ENCODE measurements at regions not wholly inside any gene's neighbourhood (a gene's known extent, or its start where the extent isn't known, plus 50 kb on each side); places are given as distances from the start of the nearest gene placed in this dataset.

DNA sequence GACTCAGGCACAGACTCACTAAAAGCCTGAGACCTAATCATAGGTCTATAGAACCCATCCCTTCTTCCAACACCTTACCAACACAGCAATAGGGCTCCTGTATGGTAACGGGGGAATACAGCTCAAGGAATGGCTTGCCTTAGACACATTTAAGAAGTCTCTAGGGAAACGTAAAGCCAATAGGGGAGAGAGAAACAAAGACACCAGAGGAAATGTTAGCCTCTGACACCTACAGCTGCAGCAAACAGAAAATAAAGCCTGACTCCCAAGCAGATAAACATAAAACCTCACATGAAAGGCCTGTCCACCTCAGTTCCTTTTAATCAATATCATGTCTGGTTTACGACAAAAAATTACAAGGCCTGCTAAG is 51.1 kb upstream of the NCOA1 start:
- DNase-seq: no peak

DNA sequence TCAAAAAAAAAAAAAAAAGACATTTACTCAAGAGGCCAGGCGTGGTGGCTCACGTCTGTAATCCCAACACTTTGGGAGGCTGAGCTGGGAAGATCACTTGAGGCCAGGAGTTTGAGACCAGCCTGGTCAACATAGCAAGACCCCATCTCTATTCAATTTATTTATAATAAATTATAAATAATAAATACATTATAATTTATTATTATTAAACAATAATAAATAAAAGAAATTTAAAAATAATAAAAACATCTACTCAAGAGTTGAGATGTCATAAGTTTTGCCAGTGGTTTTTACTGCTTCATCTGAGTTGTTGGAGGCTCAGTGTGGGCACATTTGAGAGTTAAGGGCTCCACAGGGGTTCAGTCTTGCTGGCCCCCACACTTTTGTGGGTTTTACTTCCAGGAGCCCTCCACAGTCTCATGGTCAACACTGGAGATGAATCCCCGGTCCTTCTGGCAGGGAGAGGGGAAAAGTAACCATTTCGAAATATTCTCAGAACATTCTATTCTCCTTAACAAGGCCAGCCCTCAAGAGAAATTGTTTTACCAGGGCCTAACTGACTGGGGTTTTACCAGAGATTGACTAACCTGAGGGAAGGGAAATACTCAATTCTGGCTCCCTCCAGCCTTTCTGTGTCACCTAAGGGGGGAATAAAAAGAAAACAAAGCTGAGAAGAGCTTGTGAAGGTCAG is 51.6 kb upstream of the NCOA1 start:
- DNase-seq: no peak

DNA sequence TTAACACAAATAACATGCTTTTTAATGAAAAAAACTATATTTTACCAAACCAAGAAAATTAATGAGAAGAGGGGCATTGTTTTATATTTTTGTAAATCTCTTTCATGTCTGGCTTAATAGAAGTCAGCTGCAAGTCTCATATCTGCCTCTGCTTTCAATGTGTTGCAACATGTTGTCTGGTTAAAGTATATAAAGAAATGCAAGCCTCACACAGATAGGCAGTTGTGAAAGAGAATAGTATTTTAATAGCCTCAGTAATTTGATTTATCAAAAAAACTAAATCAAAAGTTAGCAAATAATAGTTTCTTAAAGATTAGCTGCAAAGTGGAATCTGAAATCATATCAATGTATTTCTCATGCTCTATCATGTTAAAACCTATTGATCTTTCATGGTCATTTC is 52.9 kb upstream of the NCOA1 start:
- DNase-seq: no peak

DNA sequence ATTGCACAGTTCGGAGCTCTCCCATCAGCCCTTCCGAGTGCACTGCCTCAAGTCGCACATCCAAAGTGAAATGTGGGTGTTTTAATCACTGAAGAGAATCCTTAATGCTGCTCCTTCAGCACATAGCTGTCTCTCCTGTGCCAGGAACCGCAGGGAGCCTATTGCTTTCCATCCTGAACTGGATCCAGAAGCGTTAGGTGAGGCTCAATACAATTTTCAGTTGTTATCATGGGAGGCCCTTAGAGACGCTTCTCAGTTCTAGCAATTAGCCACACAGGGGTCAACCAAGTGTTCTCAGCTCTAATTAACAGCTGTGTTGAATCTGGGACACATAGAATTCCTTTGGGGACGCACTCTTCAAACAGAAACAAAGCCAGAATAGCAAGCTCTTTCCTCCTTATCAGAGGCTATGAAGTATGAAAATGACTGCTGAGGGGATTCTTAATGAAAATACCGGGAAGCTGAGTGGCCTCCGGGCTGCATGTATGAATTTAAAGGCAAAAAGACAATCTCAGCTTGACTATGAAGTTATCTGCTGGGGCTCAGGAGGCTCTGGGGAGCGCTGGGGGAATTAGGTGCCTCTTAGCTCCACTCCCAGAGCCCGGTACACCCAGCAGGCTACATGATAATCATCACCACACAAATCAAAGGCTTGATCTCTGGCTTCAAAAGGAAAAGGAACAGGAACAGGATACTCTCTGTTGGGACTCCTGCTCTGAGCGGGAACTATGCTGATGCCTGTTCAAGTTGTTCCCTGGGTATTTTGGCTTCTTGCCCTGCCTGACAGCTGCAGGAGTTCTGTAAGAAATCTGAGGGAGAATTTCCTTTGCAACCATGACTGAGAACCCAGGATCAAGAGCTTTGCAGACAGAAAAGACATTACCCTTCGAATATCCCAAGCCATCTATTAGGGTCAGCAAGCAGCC is 55.4 kb upstream of the NCOA1 start:
- DNase-seq: peak; percentile 34

DNA sequence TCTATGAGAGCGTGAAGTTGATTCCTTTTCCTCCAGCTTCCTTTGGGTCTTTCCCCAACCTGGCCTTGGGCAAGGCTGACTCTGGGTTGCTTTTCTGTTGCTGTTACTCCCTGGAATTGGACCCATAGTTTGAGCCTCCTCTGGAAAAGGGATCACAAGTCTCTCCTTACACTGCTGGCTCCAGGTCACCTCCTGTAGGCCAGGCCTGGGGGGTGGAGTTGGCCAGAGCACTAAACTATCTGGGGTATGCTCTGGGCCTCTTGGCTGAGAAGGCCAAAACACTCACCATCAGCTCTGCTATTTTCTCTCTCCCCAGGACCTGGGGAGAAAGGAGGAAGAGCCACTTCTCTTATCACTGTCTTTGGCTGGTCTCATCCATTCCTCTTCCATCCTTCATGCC is 56.5 kb upstream of the NCOA1 start:
- no peak for DNase-seq

DNA sequence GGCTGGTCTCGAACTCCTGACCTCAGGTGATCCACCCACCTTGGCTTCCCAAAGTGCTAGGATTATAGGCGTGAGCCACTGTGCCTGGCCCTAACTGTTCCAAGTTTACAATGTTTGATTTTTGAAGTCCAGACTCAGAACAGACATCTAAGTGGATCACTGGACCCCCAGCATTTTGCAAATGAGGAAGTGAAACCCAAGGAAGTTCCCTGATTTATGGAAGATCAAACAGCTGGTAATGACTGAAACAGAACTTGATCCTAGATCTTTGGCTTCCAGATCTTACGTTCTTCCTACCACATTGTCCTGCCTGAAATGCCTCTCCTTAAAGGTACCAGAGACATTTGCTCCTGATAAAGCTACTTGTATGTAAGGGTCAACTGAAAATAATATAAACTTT is 58.3 kb upstream of the NCOA1 start:
- DNase-seq: no peak

DNA sequence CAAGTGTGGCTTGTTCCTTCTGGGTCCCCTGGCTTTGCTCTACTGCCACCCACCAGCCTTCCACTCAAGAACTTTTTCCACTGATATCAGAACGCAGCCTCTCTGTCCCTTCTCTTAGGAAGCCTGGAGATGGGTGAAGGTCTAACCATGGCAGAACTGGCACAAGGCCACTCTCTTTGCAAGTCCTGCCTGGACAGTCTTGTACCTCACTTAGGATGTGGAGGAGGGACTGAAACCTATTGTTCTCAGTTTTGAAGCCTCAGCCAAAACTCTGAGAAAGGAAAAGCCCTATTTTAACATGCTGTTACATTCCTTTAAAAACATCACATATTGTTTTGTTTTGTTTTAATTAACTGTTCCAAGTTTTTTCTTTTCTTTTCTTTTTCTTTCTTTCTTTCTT is 58.9 kb upstream of the NCOA1 start:
- DNase-seq: no peak

DNA sequence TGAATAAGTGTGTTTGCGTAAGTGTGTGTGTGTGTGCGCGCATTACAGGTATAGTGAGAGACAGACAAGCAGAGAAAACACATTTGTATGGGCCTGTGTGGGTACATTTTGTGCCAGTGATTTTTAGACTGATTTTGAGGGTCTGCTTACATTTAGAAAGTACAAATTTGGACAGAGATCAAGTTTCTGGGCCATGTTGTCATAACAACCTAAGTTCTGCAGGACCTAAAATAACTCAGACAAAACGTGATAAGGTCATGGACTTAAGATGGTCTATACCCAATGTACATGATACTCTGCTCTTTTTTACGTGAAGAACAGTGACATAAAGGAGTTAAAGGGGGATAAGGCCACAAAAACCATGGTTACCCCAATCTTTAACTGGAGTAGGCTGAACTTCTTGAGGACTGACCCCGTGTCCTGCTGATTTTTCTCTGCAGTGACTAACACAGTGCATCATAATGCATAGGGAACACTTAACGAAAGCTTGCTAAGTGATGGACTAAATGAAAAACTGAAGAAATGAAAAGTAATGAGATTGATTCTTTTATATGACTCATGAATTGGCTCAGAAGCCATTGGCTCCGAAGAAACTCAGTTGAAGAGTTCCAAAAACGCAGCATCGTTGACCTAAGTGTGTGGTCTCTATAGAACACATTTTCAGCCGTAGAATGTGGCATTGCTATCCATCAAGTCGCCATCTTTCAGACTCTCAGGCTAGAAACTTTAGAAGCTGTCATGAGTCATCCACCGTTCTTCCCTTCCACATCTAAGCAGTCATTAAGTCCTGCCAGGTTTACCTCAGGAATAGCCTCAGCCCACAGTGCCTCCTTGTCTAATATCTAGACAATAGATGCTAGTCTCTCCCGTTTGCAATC is 61.6 kb upstream of the NCOA1 start:
- DNase-seq: no peak

DNA sequence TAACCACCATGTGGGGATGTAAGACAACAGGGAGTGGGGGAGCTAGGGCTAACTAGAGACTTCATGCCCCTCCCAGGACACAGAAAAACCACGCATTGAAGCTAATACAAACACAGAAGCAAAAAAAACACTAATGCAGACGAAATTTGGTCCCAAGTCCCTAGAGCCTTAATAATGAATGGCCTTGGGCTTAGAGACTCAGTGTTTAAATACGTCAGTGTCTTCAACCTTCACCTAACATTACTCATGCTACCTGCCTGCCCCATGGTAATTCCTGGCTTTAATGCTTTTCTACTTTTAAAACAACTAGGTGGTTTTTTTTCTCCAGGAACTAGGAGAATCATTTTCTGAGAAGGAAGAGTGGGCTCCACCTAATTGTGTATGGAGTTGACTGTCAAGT is 64.1 kb upstream of the ITSN2 start:
- no peak for DNase-seq

DNA sequence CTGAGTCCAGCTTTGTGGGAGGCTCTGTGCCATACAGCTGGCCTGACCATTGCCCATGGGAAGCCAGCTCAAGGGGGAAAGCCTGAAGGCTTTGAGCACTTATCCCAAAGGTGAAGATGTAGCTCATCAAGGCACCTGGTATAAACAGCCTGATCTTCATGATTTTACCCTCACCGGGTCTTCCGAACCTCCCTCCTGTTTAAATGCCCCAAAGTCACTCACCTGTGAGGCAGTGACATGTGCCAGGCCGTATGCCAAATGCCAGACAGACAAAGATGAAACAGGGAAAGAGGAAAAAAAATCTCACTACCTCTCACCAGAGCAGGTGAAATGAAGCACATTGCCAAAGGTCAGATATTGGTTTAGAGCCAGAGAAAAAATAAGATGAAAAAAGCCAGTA is 62.8 kb upstream of the ITSN2 start:
- no peak for DNase-seq

DNA sequence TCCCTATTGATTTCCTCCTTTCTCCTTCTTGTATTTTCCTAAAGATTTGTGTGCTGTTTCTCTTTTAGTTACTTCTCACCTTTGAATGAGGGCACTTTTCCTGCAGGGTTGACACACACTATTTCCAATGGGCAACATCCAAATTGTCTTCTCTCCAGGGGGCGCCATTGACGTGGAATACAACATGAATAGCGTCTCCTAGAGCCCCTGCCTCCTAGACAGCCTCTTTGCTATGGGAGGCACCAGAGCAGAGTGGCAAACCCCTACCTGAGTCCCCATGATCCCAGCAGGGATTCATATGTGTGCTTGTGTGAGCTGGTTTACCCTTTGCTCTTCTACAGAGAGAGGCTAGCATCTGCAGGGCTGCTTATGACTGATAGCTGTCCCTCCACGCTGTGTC is 61.3 kb upstream of the ITSN2 start:
- peak; percentile 49 for DNase-seq

DNA sequence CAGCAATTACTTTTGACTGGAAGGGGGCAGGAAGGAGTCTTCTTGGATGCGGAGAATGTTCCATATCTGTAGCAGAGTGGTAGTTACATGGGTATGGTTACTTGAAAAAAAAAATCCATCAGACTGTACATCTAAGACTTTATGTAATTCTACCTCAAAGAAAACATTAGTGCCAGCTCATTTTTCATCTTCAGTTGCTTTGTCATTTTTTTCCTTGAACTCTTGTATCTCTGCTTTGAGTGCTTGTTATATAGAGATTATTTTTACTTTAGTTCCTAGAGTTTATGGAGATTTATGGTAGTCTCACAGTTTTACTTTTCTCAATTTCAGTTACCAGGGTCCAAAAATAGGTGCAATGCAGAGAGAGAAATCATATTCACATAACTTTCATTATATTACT is 60.0 kb upstream of the ITSN2 start:
- no peak for DNase-seq

DNA sequence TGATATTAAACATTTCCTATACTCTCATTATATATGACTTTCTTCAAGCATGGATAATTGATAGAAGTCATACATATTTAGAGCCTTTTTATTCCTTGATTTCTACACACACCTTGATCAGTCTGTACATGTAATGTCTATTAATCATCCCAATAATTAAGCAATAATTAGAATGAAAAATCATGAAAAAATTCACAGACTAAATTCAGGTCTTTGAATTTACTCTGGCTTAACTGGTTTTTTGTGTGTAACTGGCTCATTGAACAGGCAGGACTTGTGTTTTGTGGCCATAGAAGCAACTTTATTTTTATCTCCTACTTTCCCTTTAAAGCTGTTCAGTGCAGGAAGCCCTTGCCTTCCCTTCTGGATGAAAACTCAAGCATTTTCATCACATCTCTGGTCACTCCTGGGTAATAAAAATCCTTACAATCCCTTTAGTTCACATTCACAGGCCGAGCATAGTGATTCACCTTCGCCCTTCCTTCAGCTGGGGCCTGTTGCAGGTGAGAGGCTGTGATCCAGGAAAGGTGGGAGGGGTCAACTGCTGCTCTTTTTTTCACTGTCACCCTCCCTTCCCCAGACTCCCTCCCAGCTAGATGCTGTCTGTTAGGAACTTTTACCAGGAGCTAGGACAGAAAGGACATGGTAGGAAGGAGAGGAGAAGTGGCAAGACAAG is 58.0 kb upstream of the ITSN2 start:
- no peak for DNase-seq

DNA sequence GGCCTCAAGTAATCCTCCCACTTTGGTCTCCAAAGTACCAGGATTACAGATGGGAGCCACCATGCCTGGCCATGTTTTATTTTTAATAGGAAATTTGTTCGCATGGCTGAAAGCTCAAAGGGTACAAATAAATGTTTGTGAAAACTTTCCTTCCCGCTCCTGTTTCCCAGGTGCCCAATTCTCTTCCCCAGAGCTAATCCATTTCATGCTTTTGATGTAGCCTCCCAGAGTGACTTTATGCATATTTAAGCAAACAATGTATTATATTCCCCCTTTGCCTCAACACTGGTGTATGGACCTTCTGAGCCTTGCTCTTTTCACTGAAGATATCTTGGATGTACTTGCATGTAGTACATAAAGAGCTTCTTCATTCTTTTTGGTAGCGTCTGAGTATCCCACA is 52.5 kb upstream of the ITSN2 start:
- DNase-seq: no peak

DNA sequence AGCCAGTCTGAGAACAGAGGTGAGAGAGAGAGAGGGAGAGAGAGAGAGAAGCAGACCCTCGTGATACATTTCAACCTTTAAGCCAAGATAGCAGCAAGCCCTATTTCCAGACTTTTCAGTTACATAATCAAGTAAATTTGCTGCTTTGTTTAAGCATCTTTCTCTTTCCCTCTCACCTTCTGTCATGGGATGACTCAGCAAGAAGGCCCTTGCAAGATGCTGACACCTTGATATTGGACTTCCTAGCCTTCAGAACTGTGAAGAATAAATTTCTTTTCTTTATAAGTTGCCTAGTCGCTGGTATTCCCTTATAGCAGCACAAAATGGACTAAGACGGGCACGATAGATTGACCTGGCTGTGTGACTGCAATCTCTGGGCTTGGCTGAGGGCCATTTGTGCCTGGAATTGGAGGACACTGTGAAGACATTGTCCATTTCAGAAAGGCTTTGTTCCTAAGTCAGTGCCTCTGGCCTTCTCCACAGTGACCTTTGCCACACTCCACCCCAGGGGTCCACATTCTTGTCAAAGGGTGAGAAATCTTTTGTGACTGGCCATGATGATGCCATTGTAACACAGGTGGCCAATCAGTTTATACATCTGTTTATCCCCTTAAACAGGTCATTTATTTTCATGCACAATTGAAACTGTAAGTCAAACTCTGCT is 51.3 kb upstream of the ITSN2 start:
- DNase-seq: no peak

DNA sequence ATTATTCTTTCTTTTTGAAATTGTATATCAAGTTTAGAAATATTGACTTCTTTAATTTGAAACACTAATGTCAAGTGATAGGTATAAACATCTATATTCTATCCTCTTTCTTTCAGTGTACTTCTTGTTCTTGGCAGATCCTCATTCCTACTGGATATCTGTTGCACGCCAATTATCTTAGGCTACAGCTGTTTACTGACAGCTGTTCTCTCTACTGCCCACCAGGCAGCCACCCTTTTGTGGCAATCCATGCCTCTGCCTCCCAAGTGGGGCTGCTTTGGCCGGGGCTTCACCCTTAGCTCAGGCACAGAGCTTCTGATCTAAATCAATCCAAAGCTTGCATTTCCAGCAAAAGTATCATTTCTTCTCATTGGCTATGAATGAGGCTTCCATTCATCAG is 50.6 kb upstream of the ITSN2 start:
- DNase-seq: no peak

DNA sequence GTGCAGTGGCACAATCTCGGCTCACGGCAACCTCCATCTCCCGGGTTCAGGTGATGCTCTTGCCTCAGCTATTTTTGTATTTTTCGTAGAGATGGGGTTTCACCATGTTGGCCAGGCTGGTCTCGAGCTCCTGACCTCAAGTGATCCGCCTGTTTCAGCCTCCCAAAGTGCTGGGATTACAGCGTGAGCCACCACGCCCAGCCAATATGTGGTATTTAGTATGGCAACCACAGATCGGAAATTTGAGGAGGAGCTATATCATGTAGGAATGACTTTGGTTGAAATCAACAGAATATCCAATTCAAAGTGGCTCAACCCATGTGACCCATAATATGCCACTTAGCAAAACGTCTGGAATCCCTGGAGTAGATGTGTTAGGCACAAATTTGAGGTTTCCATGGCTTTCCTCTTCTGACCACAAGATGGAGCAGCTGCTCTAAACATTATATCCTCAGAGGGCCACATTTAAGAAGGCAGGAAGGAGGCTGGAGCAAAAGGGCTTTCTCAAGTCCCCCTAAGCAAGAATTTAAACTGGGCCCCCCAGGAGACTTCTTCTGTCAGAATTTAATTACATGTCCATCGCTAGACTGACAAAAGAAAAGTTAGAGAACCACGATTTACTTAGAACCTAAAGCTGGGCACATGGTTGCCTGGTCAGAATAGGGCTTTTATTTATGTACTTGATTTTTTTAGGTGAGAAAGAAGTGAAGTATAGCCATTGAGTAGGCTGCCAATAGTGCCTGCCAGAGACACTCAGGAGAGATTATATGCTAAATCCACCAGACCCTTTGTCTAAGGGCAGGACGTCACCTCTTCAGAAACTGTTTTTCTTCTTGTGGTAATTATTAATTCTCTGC is 49.6 kb upstream of the ITSN2 start:
- DNase-seq: peak; percentile 53
